ENCODE measurements at regions not wholly inside any gene's neighbourhood (a gene's known extent, or its start where the extent isn't known, plus 50 kb on each side); places are given as distances from the start of the nearest gene placed in this dataset.

GRCh38 chr5:67732921-67733320 is 482.6 kb upstream of the PIK3R1 start:
- TF ChIP-seq GATA2 (IDR thresholded peaks at IDR 0.05; ENCODE audit: low read depth, low read length) (no peak), GATA3 (IDR thresholded peaks at IDR 0.05; ENCODE audit: low read depth, low read length) (no peak)
